ENCODE measurements at regions not wholly inside any gene's neighbourhood (a gene's known extent, or its start where the extent isn't known, plus 50 kb on each side); places are given as distances from the start of the nearest gene placed in this dataset.
"Not testable (repeated sequence)": the region's sequence is repeated elsewhere in the genome, so short reads cannot be mapped to it uniquely, and the experiment has no call there.

- no peak overlapping the region for H3K4me2 ChIP-seq (ENCODE audit: insufficient read depth, low read length)
- H3K27me3 ChIP-seq (ENCODE audit: control insufficient read depth in 2 of 2, insufficient read depth in 2 of 2, low read length in 2 of 2) = no peaks in the 10 kb centered on the region
- no peak overlapping the region for H2AFZ ChIP-seq (ENCODE audit: low read depth, low read length)
- ChIA-PET POLR2A (no interaction called here), CTCF (no interaction called here)
- H4K20me1 ChIP-seq (replicated peaks; ENCODE audit: control insufficient read depth, extremely low read depth, insufficient read depth, low read length) = no peaks in the 10 kb centered on the region
- no peaks in the 10 kb centered on the region for H3K4me1 ChIP-seq (ENCODE audit: control insufficient read depth, extremely low read depth, insufficient read depth, low read length)
- no peaks in the 10 kb centered on the region for H3K36me3 ChIP-seq (ENCODE audit: control insufficient read depth in 2 of 2, extremely low read depth in 1 of 2, insufficient read depth in 2 of 2, low read length in 2 of 2)
- no peak for FAIRE-seq
- H3K79me2 ChIP-seq (ENCODE audit: control insufficient read depth, insufficient read depth, low read length) = no peaks in the 10 kb centered on the region
- no peaks in the 10 kb centered on the region for H3K9me1 ChIP-seq (replicated peaks; ENCODE audit: control insufficient read depth, extremely low read depth, insufficient read depth, low read length)
- no peak overlapping the region for H3K4me3 ChIP-seq (replicated peaks in 1 of 3; ENCODE audit: insufficient read depth in 1 of 3, low read depth in 1 of 3, low read length in 3 of 3)
- no peaks in the 10 kb centered on the region for H3K9me3 ChIP-seq (replicated peaks; ENCODE audit: control insufficient read depth, insufficient read depth, low read length)
- intact Hi-C loops (cut with micrococcal nuclease) = no loop called here
- H3K27ac ChIP-seq (ENCODE audit: insufficient read depth, low read depth, low read length) = no peak overlapping the region
- TF ChIP-seq EZH2 (IDR thresholded peaks at IDR 0.05; ENCODE audit: borderline replicate concordance, low read depth, low read length, severe bottlenecking) (no peak), POLR2AphosphoS5 (IDR thresholded peaks at IDR 0.05; ENCODE audit: insufficient read depth, low read depth, low read length) (no peak), JUN (IDR thresholded peaks at IDR 0.05; ENCODE audit: borderline replicate concordance, insufficient read depth, insufficient read length, low read depth) (no peak), POLR2A (IDR thresholded peaks at IDR 0.05; ENCODE audit: low read depth, low read length) (no peak), MYC (IDR thresholded peaks at IDR 0.05; ENCODE audit: low read depth, low read length) (no peak), GATA2 (IDR thresholded peaks at IDR 0.05; ENCODE audit: insufficient read depth, insufficient read length, low read depth, low read length) (no peak), FOS (IDR thresholded peaks at IDR 0.05; ENCODE audit: borderline replicate concordance, insufficient read depth, low read length) (no peak), MAX (IDR thresholded peaks at IDR 0.05; ENCODE audit: insufficient read depth, insufficient read length) (no peak), CTCF (IDR thresholded peaks at IDR 0.05; ENCODE audit: extremely low read depth in 1 of 2, insufficient read depth in 1 of 2, low read depth in 1 of 2, low read length in 2 of 2) (no peak)
- no TSS peak for BruUV-seq (replicated peaks)
- H3K9ac ChIP-seq (replicated peaks; ENCODE audit: extremely low read depth, insufficient read depth, low read length) = no peak overlapping the region
- no peak for DNase-seq (ENCODE audit: low read depth, low spot score)
- dilution Hi-C loops (cut with MboI; ENCODE audit: extremely low pct_ligation_motif_present, low sequenced_read_pairs) = no loop called here
Measured at GRCh38 chrX:76538860-76539259, 111.3 kb downstream of the MAGEE1 start.

- H3K9ac ChIP-seq (replicated peaks; ENCODE audit: extremely low read depth, insufficient read depth, low read length); H3K9me1 ChIP-seq (replicated peaks; ENCODE audit: control insufficient read depth, extremely low read depth, insufficient read depth, low read length); BruUV-seq (replicated peaks); H3K4me3 ChIP-seq (replicated peaks in 1 of 3; ENCODE audit: insufficient read depth in 1 of 3, low read depth in 1 of 3, low read length in 3 of 3); H3K27ac ChIP-seq (ENCODE audit: insufficient read depth, low read depth, low read length); intact Hi-C loops (cut with micrococcal nuclease); H3K4me2 ChIP-seq (ENCODE audit: insufficient read depth, low read length); H4K20me1 ChIP-seq (replicated peaks; ENCODE audit: control insufficient read depth, extremely low read depth, insufficient read depth, low read length); CTCF ChIA-PET; H3K27me3 ChIP-seq (ENCODE audit: control insufficient read depth in 2 of 2, insufficient read depth in 2 of 2, low read length in 2 of 2); H3K79me2 ChIP-seq (ENCODE audit: control insufficient read depth, insufficient read depth, low read length); H3K4me1 ChIP-seq (ENCODE audit: control insufficient read depth, extremely low read depth, insufficient read depth, low read length); H2AFZ ChIP-seq (ENCODE audit: low read depth, low read length); POLR2A ChIA-PET; DNase-seq (ENCODE audit: low read depth, low spot score); H3K9me3 ChIP-seq (replicated peaks; ENCODE audit: control insufficient read depth, insufficient read depth, low read length); dilution Hi-C loops (cut with MboI; ENCODE audit: extremely low pct_ligation_motif_present, low sequenced_read_pairs); FAIRE-seq; H3K36me3 ChIP-seq (ENCODE audit: control insufficient read depth in 2 of 2, extremely low read depth in 1 of 2, insufficient read depth in 2 of 2, low read length in 2 of 2): not testable (repeated sequence)
Measured at GRCh38 chrX:76543381-76543780, 115.9 kb downstream of the MAGEE1 start.

Data from endothelial cell of umbilical vein (primary cell).